ENCODE measurements at regions not wholly inside any gene's neighbourhood (a gene's known extent, or its start where the extent isn't known, plus 50 kb on each side); places are given as distances from the start of the nearest gene placed in this dataset.

DNA sequence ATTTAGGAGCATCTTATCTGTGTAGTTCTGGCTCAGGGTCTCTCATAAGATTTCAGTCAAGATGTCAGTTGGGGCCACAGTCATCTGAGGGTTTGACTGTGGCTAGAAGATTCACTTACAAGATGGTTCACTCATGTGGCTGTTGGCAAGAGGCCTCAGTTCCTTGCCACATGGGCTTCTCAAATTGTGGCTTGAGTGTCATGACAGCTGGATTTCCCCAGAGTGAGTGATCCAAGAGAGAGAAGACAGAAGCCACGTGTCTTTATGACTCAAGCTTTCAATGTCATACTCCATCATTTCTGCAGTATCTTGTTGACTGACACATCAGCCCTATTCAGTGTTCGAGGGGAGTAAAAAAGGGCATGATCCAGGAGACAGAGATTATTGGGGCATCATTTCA lies 131.3 kb upstream of the AP1S2 start:
- no peaks in the 10 kb centered on the region for H3F3A ChIP-seq (replicated peaks; ENCODE audit: insufficient read depth)
- no peak for TF ChIP-seq POLR2AphosphoS5 (IDR thresholded peaks at IDR 0.05; ENCODE audit: low read depth, low read length)
- no peak for TF ChIP-seq NRF1 (IDR thresholded peaks at IDR 0.05; ENCODE audit: low read depth, low read length)
- no peak for TF ChIP-seq SMC3 (IDR thresholded peaks at IDR 0.05; ENCODE audit: low read depth, low read length)
- no peak for TF ChIP-seq RXRA (IDR thresholded peaks at IDR 0.05; ENCODE audit: borderline replicate concordance, low read depth)
- TF ChIP-seq CHD2 (IDR thresholded peaks at IDR 0.05; ENCODE audit: low read length, partially characterized antibody), result no peak
- no peak for TF ChIP-seq GABPA (IDR thresholded peaks at IDR 0.05; ENCODE audit: low read depth)
- no peak for TF ChIP-seq ELF1 (IDR thresholded peaks at IDR 0.05)
- TF ChIP-seq RFX5 (IDR thresholded peaks at IDR 0.05; ENCODE audit: low read length), result no peak
- TF ChIP-seq NFIC (IDR thresholded peaks at IDR 0.05; ENCODE audit: borderline replicate concordance), result no peak
- TF ChIP-seq YY1 (IDR thresholded peaks at IDR 0.05; ENCODE audit: low read depth), result no peak
- TF ChIP-seq RAD21 (IDR thresholded peaks at IDR 0.05; ENCODE audit: low read length), result no peak
- TF ChIP-seq GATA2 (CRISPR knock-in tag; IDR thresholded peaks at IDR 0.05), result no peak
- TF ChIP-seq, protein P1, sequence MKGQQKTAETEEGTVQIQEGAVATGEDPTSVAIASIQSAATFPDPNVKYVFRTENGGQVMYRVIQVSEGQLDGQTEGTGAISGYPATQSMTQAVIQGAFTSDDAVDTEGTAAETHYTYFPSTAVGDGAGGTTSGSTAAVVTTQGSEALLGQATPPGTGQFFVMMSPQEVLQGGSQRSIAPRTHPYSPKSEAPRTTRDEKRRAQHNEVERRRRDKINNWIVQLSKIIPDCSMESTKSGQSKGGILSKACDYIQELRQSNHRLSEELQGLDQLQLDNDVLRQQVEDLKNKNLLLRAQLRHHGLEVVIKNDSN (IDR thresholded peaks at IDR 0.05; ENCODE audit: borderline replicate concordance, low read depth), result no peak
- TF ChIP-seq, protein P2, sequence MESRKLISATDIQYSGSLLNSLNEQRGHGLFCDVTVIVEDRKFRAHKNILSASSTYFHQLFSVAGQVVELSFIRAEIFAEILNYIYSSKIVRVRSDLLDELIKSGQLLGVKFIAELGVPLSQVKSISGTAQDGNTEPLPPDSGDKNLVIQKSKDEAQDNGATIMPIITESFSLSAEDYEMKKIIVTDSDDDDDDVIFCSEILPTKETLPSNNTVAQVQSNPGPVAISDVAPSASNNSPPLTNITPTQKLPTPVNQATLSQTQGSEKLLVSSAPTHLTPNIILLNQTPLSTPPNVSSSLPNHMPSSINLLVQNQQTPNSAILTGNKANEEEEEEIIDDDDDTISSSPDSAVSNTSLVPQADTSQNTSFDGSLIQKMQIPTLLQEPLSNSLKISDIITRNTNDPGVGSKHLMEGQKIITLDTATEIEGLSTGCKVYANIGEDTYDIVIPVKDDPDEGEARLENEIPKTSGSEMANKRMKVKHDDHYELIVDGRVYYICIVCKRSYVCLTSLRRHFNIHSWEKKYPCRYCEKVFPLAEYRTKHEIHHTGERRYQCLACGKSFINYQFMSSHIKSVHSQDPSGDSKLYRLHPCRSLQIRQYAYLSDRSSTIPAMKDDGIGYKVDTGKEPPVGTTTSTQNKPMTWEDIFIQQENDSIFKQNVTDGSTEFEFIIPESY (IDR thresholded peaks at IDR 0.05; ENCODE audit: borderline replicate concordance, low read depth), result no peak
- TF ChIP-seq TEAD4 (IDR thresholded peaks at IDR 0.05; ENCODE audit: borderline replicate concordance, insufficient read depth), result no peak
- no peak for TF ChIP-seq SIN3A (IDR thresholded peaks at IDR 0.05; ENCODE audit: borderline replicate concordance, low read depth, low read length)
- no peak for TF ChIP-seq EP300 (IDR thresholded peaks at IDR 0.05; ENCODE audit: borderline replicate concordance in 1 of 2, low read depth in 1 of 2, low read length in 1 of 2)
- WGBS (ENCODE audit: low lambda C conversion rate), result 34% methylated on average over 2 of the region's 2 CpGs
- no peak overlapping the region for H3K4me3 ChIP-seq (ENCODE audit: low read depth in 2 of 2, low read length in 1 of 2)
- ChIA-PET POLR2A (no interaction called here), CTCF (no interaction called here)
- H3K9ac ChIP-seq, result no peak overlapping the region
- H3K9me3 ChIP-seq, result no peaks in the 10 kb centered on the region
- H3K9me2 ChIP-seq, result no peaks in the 10 kb centered on the region
- H3K36me3 ChIP-seq (replicated peaks in 1 of 2; ENCODE audit: control insufficient read depth in 1 of 2, insufficient read depth in 2 of 2, low read length in 1 of 2), result no peaks in the 10 kb centered on the region
- 0 out of 4 replicates have a peak, but pooled peaks cover 0 to 4% of the 10 kb centered on the region in 2 experiments for H3K4me1 ChIP-seq (ENCODE audit: control insufficient read depth in 1 of 2, insufficient read depth in 2 of 2, low read depth in 1 of 2, low read length in 1 of 2)
- no peaks in the 10 kb centered on the region for H3K27me3 ChIP-seq (ENCODE audit: insufficient read depth)
- no peak for DNase-seq
- no peak overlapping the region for H3K4me2 ChIP-seq
- H2AFZ ChIP-seq (ENCODE audit: low read depth), result no peak overlapping the region
- no peaks in the 10 kb centered on the region for H4K20me1 ChIP-seq (ENCODE audit: insufficient read depth)
- no peaks in the 10 kb centered on the region for H3K79me2 ChIP-seq (ENCODE audit: insufficient read depth)
- H3K27ac ChIP-seq (ENCODE audit: low read depth in 2 of 2, low read length in 1 of 2), result no peak overlapping the region

DNA sequence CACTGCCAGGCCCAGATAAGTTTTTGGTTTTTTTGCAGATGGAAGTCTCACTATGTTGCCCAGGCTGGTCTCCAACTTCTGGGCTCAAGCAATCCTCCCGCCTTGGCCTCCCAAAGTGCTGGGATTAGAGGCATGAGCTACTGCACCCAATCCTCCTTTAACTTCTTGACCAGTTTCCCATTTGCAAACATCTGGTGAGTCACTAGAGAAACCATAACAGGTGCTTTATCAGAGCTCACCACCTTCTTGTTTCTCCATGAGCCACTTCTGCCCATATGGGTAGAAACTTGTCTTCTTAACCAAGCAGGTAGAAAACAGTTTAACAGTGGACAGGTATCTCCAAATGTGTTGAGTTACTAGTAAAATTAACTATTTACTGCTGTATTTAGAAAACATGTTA lies 128.4 kb upstream of the AP1S2 start:
- H3K9me2 ChIP-seq, result no peaks in the 10 kb centered on the region
- no peaks in the 10 kb centered on the region for H3F3A ChIP-seq (replicated peaks; ENCODE audit: insufficient read depth)
- H3K36me3 ChIP-seq (replicated peaks in 1 of 2; ENCODE audit: control insufficient read depth in 1 of 2, insufficient read depth in 2 of 2, low read length in 1 of 2), result no peaks in the 10 kb centered on the region
- ChIA-PET CTCF (no interaction called here), POLR2A (no interaction called here)
- no peaks in the 10 kb centered on the region for H3K27me3 ChIP-seq (ENCODE audit: insufficient read depth)
- H3K79me2 ChIP-seq (ENCODE audit: insufficient read depth), result no peaks in the 10 kb centered on the region
- DNase-seq, result no peak
- no peak overlapping the region for H3K27ac ChIP-seq (ENCODE audit: low read depth in 2 of 2, low read length in 1 of 2)
- no peak overlapping the region for H3K4me2 ChIP-seq
- no peaks in the 10 kb centered on the region for H3K4me1 ChIP-seq (ENCODE audit: control insufficient read depth in 1 of 2, insufficient read depth in 2 of 2, low read depth in 1 of 2, low read length in 1 of 2)
- H3K4me3 ChIP-seq (ENCODE audit: low read depth in 2 of 2, low read length in 1 of 2), result no peak overlapping the region
- WGBS (ENCODE audit: low lambda C conversion rate), result 75% methylated on average over 1 of the region's 1 CpG
- H3K9me3 ChIP-seq, result no peaks in the 10 kb centered on the region
- H2AFZ ChIP-seq (ENCODE audit: low read depth), result no peak overlapping the region
- TF ChIP-seq TEAD4 (IDR thresholded peaks at IDR 0.05; ENCODE audit: borderline replicate concordance, insufficient read depth) (no peak), NRF1 (IDR thresholded peaks at IDR 0.05; ENCODE audit: low read depth, low read length) (no peak), SMC3 (IDR thresholded peaks at IDR 0.05; ENCODE audit: low read depth, low read length) (no peak), FOXJ3 (CRISPR knock-in tag; IDR thresholded peaks at IDR 0.05) (no peak), YY1 (IDR thresholded peaks at IDR 0.05; ENCODE audit: low read depth) (no peak), NFIC (IDR thresholded peaks at IDR 0.05; ENCODE audit: borderline replicate concordance) (no peak), ELF1 (IDR thresholded peaks at IDR 0.05) (no peak), GABPA (IDR thresholded peaks at IDR 0.05; ENCODE audit: low read depth) (no peak), JUND (IDR thresholded peaks at IDR 0.05) (no peak)
- TF ChIP-seq, protein P2 (IDR thresholded peaks at IDR 0.05; ENCODE audit: borderline replicate concordance, low read depth), result no peak
- TF ChIP-seq, protein P3, sequence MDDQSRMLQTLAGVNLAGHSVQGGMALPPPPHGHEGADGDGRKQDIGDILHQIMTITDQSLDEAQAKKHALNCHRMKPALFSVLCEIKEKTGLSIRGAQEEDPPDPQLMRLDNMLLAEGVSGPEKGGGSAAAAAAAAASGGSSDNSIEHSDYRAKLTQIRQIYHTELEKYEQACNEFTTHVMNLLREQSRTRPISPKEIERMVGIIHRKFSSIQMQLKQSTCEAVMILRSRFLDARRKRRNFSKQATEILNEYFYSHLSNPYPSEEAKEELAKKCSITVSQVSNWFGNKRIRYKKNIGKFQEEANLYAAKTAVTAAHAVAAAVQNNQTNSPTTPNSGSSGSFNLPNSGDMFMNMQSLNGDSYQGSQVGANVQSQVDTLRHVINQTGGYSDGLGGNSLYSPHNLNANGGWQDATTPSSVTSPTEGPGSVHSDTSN (IDR thresholded peaks at IDR 0.05), result no peak
- no peaks in the 10 kb centered on the region for H4K20me1 ChIP-seq (ENCODE audit: insufficient read depth)
- H3K9ac ChIP-seq, result no peak overlapping the region
